HG03039 (cell line): ENCODE measurements at regions not wholly inside any gene's neighbourhood (a gene's known extent, or its start where the extent isn't known, plus 50 kb on each side); places are given as distances from the start of the nearest gene placed in this dataset.
"Not testable (repeated sequence)": the region's sequence is repeated elsewhere in the genome, so short reads cannot be mapped to it uniquely, and the experiment has no call there.

ENCODE experiments used
- ATAC-seq: cut with Tn5 transposase; IDR thresholded peaks from one replicate; pipeline ENCODE4 v1.9.1; 2021; ENCODE audit warnings: mild to moderate bottlenecking, moderate library complexity; ENCODE audit not compliant: unreplicated experiment

- no peak for ATAC-seq
Measured at GRCh38 chr13:90709319-90709718, 638.2 kb upstream of the MIR17HG start.

GRCh38 chr13:90710164-90710759 is 637.2 kb upstream of the MIR17HG start:
- no peak for ATAC-seq

DNA sequence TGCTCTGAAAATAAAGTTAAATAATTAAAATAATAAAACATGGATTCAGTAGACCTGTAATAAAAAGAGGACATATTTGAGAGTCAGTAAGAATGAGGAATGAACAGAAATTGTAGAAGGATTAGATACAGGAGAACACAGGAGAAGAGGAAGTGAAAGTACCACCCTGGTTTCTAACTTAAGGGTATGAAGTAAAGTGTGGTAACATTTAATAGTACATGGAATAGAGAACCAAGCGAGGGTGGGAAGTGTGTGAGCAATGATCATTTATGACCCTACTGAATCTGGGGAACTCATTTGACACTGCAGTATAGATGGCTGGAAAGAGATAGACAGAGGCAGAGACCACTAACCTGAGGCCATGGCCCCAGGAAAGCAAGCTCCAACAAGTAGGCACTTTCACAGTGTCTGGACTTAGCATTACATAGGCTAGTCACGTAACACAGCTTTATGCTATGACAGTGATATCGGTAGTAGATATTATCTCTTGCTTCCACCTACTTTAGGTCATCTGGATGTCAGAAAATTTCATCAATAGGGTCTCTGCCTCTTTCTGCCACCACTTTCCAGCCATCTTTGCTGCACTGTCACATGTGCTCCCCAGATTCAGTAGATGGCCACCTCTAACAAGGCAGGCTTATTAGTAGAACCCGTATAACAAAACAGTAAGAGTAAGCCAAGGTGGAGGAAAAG is 633.9 kb upstream of the MIR17HG start:
- ATAC-seq = no peak

DNA sequence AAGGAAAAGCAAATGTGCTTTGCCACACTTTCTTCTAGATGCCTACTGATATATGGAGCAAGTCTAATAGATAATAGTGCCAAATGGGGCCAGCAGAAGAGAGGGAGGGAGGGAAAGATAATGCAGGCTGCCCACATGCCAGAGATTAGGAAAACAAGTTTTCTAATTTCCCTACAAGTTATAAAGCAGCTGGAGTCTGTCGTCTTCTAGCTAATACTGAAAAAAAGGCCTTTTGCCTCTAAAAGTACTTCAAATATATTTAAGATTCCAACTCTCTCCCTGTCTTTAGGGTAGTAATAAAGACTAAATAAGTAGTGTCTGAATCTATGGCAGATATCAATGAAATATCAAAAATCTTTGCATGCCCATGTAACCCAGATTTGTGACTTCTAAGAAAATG is 632.0 kb upstream of the MIR17HG start:
- no peak for ATAC-seq

GRCh38 chr13:90717451-90717936 is 630.0 kb upstream of the MIR17HG start:
- no peak for ATAC-seq

- ATAC-seq = no peak
Measured at GRCh38 chr13:90719461-90719860, 628.0 kb upstream of the MIR17HG start.

DNA sequence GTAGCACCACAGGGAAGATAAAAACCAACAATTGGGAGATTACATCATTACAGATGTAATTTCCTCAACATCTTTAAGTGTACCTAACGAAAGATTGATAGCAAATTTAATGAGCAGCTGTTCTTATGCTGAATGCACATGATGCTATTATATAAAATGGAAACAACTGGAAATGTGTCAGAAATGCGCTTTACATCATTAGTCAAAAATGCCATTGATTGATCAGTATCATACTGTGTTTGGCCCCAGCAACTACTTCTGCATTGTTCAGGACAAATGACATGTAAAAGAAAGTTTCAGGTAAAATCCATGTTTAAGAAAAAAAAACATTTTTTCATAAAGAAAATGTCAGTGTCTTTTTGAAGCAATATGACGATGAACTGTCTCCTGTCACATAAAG is 625.5 kb upstream of the MIR17HG start:
- ATAC-seq = no peak

DNA sequence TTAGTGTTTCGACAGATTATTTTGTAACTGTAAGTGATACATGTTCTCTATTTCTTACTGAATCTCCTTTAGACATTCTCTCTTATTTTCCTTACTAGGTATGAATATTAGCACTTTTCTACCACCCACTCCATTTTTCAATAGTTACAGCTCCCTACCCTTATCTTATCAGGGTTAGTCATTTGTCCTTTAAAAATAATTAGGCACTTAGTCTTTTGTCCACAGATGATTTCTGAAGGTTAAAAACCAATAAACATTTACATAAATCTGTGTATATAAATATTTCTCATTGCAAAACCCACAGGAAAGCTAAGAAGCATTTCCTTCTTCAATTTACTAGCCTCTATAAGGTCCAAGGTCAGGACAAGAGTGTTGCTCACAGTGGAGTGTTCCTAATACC is 624.1 kb upstream of the MIR17HG start:
- no peak for ATAC-seq

- no peak for ATAC-seq
Measured at GRCh38 chr13:90726375-90726774, 621.1 kb upstream of the MIR17HG start.

- no peak for ATAC-seq
Measured at GRCh38 chr13:90732049-90732448, 615.4 kb upstream of the MIR17HG start.

GRCh38 chr13:90734497-90734896 is 613.0 kb upstream of the MIR17HG start:
- not testable (repeated sequence) for ATAC-seq

GRCh38 chr13:90738881-90739280 is 608.6 kb upstream of the MIR17HG start:
- ATAC-seq = no peak

DNA sequence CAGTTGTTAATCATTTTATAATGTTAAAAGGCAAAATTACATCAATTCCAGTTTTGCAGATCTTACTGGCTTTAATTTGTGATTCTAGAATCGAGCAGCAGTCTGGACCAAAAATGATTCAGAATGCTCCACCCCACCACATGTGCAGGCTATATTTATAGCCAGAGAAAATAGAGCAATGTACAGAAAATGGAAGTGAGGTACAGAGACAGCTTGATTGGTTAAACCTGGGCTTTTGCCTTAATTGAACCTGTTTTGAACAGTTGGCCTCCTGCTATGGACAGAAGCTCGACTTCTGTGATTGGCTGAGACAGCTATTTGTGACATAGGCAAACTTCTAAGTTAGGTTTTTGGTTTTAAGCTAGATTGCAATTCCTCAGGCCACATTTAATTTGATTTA is 607.4 kb upstream of the MIR17HG start:
- ATAC-seq = no peak

GRCh38 chr13:90742381-90742780 is 605.1 kb upstream of the MIR17HG start:
- no peak for ATAC-seq

GRCh38 chr13:90746230-90746629 is 601.3 kb upstream of the MIR17HG start:
- no peak for ATAC-seq

- no peak for ATAC-seq
Measured at GRCh38 chr13:90750021-90750420, 597.5 kb upstream of the MIR17HG start.

- ATAC-seq = no peak
Measured at GRCh38 chr13:90751026-90751425, 596.5 kb upstream of the MIR17HG start.

- ATAC-seq = no peak
Measured at GRCh38 chr13:90752070-90752469, 595.4 kb upstream of the MIR17HG start.

GRCh38 chr13:90757127-90757680 is 590.3 kb upstream of the MIR17HG start:
- ATAC-seq = no peak

- no peak for ATAC-seq
Measured at GRCh38 chr13:90760639-90761038, 586.8 kb upstream of the MIR17HG start.

DNA sequence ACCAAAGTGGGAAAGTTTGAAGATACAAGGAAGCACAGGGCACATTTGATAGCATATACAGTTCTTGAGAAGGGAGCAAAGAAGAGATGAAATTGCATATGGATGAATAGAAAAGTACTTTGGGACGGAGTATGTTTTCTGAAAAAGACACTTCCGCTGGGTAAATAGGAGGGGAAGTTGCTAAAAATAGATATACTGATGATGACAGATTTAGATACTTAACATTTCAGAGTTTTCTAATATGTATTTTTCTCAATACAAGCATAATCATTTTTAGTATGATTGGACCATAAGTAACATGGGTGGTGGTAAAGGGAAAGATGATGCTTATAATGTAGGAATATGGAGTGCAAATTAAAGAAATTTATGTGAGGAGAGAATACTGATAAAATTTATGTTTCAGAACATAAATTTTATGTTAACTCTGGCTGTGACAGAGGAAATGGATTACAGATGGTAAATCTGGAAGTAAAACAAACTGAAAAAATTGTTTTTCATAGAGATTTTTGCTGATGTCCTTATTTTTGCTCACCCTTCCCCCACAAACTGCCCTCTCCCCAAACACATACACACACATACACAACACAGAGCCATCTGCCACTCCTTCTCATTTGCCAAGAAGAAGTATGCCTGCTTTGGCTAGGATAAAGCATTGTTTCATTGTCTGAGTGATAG is 583.9 kb upstream of the MIR17HG start:
- no peak for ATAC-seq

DNA sequence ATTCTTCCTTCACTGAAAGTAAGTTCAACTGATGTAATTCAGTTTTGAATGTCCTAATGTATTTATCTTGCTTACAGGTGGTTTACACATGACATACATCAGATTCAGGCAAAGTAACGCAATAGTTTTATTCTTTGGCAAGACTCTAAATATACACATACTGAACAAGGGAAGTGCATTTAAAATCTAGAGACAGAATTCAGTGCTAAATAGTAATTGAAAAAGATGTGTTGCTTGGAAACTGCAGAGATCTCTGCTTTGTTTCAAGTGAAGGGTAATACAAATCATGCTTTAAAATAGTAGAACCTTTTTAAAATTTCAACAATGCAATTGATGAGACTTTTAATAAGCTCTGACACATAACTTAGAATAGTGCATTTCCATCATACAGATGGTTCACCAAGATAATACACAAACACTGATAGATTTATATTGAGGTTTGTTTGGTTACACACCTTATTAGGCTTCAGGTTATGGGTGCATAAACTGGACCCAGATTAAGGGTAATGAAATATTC is 581.0 kb upstream of the MIR17HG start:
- no peak for ATAC-seq
